ENCODE measurements at regions not wholly inside any gene's neighbourhood (a gene's known extent, or its start where the extent isn't known, plus 50 kb on each side); places are given as distances from the start of the nearest gene placed in this dataset.

DNA sequence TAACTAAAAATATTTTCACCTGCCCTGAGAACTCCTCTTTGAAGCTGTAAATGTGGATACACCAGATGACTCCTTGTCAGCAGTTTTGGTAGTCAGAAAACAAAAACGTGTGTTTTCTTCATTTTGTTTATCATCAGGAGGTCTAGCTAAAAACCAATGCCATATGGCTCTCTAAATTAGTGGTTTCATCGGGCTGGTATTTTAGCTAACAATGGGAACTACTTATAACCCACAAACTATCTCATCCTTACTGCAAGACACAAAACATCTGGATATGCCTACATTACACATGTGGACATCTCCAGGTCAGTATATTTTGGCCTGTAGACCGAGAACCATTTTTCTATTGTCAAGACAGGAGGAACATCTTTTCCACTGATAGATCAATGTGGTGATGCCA, 56.2 kb downstream of the GAS1 start:
- TF ChIP-seq, protein P1, sequence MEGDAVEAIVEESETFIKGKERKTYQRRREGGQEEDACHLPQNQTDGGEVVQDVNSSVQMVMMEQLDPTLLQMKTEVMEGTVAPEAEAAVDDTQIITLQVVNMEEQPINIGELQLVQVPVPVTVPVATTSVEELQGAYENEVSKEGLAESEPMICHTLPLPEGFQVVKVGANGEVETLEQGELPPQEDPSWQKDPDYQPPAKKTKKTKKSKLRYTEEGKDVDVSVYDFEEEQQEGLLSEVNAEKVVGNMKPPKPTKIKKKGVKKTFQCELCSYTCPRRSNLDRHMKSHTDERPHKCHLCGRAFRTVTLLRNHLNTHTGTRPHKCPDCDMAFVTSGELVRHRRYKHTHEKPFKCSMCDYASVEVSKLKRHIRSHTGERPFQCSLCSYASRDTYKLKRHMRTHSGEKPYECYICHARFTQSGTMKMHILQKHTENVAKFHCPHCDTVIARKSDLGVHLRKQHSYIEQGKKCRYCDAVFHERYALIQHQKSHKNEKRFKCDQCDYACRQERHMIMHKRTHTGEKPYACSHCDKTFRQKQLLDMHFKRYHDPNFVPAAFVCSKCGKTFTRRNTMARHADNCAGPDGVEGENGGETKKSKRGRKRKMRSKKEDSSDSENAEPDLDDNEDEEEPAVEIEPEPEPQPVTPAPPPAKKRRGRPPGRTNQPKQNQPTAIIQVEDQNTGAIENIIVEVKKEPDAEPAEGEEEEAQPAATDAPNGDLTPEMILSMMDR (conservative IDR thresholded peaks at IDR 0.05 in 1 of 2, IDR thresholded peaks at IDR 0.05 in 1 of 2; ENCODE audit: low read depth in 1 of 2, low read length in 2 of 2): no peak
- TF ChIP-seq EZH2 (IDR thresholded peaks at IDR 0.05; ENCODE audit: low read length, missing control alignments): no peak

Data from fibroblast of lung (primary cell).